Uterus (tissue), 2 donors: ENCODE measurements at regions not wholly inside any gene's neighbourhood (a gene's known extent, or its start where the extent isn't known, plus 50 kb on each side); places are given as distances from the start of the nearest gene placed in this dataset.

Experiments used
- POLR2A ChIP-seq, 2 donors: fragments of 450-650 bp; IDR thresholded peaks; one replicate each; pipeline ENCODE4 v1.6.1; 2016; ENCODE audit warnings: antibody characterized with exemption in 2 of 2, mild to moderate bottlenecking in 1 of 2, moderate library complexity in 1 of 2
- TF ChIP-seq, protein P1 (sequence below), 4 experiments: fragments of 200-600 bp in 2 of 4; fragments of 450-650 bp in 2 of 4; sonication (generic) in 2 of 4; IDR thresholded peaks; one replicate each; pipeline ENCODE4 v1.5.1; 2016 to 2019; ENCODE audit warnings: antibody characterized with exemption in 4 of 4, mild to moderate bottlenecking in 2 of 4, moderate library complexity in 1 of 4

DNA sequence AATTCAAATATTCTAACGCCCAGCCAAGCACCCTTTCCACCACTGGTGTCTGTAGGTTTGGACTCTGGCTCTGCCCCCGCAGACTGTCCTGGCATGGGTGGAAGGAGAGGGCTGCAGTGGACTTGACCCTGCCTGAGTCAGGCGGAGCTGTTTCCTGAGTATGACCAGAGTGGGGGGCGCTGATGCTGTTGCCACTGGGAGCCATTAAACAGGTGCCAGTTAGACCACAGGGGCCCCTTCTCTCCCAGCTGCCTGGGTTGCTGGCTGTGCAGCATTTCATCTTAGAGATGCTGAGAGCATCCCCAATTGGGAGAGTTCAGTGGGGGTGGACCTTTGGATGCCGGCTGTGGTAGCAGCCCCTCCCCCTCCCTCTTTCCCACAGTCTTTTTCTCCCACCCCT lies 539.5 kb downstream of the MATN1 start:
- TF ChIP-seq, protein P1, sequence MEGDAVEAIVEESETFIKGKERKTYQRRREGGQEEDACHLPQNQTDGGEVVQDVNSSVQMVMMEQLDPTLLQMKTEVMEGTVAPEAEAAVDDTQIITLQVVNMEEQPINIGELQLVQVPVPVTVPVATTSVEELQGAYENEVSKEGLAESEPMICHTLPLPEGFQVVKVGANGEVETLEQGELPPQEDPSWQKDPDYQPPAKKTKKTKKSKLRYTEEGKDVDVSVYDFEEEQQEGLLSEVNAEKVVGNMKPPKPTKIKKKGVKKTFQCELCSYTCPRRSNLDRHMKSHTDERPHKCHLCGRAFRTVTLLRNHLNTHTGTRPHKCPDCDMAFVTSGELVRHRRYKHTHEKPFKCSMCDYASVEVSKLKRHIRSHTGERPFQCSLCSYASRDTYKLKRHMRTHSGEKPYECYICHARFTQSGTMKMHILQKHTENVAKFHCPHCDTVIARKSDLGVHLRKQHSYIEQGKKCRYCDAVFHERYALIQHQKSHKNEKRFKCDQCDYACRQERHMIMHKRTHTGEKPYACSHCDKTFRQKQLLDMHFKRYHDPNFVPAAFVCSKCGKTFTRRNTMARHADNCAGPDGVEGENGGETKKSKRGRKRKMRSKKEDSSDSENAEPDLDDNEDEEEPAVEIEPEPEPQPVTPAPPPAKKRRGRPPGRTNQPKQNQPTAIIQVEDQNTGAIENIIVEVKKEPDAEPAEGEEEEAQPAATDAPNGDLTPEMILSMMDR (IDR thresholded peaks at IDR 0.05): no peak
- TF ChIP-seq POLR2A (IDR thresholded peaks at IDR 0.05): no peak
